ENCODE measurements at regions not wholly inside any gene's neighbourhood (a gene's known extent, or its start where the extent isn't known, plus 50 kb on each side); places are given as distances from the start of the nearest gene placed in this dataset.
"Not testable (repeated sequence)": the region's sequence is repeated elsewhere in the genome, so short reads cannot be mapped to it uniquely, and the experiment has no call there.

DNA sequence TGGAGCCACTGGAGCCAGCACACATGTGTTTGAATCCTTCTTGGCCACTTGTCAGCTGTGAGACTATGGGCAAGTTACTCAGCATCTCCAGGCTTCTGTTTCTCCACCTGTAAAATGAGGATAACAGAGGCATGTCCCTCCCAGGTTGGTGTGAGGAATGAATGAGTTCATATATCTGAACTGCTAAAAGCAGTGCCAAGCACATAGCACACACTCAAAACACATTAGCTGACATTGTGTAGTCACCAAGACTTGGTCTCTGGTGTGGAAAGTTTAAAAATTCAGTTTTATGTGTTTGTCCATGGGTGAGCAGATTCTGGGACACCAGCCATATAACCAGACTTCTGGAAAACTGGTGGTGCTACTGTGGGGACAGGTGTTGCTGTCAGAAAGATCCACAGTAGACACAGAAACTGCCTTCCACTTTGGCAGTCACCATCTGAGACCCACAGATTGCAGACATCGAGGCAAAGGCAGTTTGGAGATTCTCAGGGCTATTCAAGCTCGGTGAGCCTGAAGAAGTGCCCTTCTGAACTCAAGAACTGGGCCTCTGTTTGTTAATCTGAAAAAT lies 115.8 kb downstream of the MRPL14 start:
- no peak for DNase-seq

DNA sequence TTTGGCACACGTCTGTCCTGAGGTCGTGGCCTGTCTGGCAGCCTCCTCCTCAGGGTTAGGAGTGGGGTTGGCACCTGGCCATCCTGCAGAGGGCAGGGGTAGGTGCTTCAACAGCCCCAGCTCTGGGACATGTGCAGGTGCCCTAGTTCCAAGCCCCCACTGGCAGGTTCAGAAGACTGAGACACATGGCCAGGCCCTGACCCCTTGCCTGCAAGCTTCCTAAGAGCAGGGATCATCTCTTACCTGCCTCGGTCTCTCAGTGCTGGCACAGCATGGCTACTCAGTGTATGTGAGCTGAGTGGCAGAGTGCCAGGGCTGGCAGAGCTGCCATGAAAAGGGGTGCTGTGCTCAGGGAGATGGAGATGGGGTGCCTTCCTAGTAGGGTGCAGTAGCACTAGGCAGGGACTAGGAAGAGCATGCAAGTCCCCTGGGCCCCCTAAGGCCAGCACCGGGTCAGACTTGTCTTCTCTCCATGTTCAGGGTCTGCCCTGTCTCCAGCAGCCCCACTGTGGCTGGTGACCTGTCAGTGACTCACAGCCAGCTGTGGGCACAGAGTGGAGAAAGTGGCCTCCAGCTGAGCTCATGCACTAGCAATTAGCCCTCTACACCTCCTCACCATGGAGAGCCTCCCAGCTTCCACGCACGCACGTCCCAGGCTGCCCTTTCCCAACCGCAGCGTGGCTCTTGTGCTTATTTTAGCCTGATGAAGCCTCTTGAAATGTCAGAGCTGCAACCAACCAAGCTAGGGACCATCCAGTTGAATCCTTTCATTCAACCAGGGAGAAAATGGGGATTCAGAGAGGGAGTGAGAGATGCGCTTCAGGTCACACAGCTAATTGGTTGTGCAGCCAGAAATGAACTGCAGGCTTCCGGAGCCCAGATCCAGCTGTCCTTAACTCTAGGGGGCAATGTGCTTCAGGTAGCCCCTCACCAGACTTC lies 116.6 kb downstream of the MRPL14 start:
- peak; percentile 76 for DNase-seq

DNA sequence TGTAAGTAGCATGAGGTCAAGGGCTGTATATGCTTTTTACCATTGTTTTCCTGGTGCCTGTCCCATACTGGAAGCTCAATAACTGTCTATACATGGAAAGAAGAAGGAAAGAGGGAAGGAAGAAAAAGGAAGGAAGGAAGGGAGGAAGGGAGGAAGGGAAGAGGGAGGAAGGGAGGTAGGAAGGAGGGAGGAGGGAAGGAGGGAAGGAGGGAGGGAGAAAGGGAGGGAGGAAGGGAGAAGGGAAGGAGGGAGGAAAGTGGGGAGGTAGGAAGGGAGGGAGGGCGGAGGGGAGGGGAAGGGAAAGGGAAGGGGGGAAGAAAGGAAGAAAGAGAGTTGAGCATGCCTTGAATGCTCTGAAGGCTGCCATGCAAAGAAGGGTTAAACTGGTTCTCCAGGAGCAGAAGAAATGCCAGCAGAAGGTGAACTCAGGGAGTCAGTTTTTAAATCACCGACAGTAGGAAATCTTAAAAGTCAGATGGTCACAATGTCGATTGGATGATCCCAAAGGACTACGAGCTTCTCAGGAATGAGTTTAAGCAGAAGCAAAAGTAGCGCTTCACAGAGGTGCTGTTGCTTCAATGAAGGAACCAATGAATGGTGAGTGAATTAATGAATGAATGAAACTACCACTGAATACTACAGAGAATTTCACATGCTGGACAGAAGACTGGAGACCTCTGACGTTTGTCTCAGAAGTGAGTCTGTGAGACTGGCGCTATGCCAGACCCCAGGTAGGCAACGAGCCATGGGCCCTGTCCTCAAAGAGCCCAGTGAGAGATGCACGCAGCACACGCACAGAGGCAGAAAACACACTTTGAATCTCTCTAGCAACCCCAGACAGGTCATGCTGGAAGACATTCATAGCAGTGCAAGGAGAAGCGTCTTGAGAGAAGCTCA lies 117.6 kb downstream of the MRPL14 start:
- DNase-seq, result peak; percentile 77

DNA sequence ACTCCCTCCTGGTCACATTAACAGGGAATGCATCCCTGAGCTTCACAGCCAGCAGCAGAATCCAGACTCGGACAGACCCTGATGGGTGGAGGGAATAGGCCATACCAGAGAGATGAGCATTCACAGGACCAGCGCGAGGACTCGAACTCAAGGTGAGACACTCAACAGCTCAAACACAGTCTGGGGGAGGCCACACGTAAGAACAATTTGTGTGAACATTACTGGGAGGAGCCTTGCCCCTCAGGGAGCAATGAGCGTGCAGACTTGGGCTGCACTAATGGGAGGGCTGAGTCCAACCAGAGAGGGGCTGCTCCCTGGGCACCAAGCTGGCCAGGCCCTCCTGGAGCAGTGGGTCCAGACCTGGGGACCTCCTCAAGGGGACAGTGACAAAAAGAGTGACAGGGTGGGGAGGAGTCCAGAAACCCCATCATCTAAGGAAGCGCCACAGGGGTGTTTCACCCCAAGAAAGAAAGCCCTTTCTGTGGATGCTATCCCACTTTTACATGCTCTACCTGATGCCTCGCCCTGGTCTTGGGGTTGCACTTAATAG lies 118.4 kb downstream of the MRPL14 start:
- DNase-seq, result no peak

DNA sequence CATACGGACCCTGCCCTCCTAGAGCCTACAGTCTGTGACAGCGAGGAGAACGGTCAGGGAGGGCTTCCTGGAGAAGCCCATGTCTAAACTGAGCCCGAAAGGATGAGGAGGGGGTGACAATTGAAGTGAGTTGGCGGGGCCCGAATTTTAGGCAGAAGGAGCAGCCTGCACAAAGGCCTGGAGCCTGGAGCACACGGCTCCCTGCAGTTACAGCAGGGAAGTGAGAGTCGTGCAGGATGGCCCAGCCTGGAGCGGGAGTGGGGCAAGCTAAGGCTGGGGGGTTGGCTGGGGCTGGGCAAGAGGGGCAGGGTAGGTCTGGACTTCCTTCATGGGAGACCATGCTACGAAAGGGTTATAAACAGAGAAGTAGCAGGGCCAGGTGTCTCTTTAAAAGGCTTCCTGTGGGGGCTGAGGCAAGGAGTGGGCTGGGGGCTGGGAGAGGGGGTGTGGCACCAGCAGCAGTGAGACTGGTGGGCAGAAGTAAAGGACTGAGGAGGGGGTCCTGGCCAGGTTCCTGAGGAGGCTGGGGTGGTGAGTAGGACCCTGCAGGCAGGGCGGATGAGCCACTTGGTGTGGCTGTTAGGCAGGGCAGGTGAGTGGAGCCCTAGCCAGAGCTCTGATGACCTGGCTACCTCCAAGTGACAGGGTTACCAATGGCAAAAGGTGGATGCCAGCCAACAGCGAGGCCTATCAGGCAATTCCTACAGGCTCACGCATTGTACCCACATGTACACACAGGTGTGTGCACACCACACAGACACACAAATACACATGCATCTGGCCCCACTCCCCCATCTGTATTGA lies 119.2 kb downstream of the MRPL14 start:
- DNase-seq, result no peak

DNA sequence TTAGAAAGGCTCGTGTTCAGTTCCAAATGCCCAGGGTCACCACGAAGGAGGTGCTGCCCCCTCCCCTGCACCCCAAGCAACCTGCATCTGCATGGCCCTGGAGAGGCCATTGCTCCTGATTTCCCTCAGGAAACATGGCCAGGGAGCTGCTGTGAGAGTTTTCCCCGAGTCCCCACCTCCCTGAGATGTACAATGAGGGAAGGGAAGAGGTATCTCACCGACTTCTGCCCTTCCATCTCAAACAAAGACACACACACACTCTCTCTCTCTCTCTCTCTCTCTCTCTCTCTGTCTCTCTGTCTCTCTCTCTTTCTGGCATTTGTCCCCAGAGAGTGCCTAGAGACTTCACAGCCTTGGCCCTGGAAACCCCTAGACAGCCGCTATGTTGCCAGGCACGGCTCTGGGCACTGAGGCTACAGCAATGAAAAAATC lies 120.4 kb downstream of the MRPL14 start:
- no peak for DNase-seq

DNA sequence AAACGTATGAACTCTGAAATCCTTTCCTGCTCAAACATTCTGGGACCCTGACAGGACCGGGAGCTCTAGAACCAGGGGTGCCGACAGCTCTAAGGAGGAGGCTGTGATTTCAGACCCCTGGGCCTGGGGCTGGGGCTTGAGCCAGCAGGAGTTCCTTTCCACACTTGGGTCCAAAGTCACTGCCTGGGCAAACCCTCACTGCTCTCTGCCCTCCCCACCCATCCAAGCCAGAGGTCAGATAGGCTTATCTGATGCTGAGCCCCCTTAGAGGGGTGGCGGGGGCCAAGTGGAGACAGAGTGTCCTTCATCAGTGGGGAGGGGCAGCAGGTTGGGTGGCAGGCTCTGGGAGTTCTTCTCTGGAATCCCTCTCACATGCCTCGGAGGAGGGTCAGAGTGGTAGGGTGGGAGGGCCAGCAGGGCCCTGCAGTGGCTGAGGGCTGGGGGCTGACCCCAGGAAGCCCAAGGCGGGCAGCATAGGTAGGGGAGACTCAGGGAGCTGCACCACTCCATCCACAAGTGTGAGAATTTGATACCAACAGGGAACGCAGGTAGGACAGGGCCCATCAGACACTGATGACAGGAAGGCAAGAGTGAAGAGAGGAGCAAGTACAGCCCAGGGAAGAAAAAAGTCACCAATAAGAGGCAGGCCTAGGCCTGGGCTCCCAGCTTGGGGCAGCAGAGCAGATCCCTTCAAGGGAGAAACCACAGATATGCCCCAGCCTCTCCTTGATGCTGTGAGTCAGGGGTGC lies 121.0 kb downstream of the MRPL14 start:
- DNase-seq, result no peak

DNA sequence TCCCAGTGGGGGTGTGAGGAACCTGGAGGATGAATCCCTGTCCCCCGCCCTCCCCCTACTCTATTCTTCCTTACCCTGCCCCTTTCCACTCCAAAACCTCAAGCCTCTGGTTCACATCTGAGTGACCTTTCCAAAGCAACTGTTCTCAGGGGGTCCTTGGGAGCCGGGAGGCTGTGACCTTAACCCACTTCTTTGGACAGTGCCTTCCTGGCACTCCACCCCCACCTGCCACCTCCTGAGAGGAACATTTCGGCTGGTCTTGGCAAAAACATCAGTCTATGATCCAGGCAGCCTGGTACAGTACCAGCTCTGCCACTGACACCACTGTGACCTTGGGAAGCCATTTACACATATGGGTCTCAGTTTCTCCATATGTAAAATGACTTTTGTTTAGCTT lies 121.7 kb downstream of the MRPL14 start:
- DNase-seq, result no peak

DNA sequence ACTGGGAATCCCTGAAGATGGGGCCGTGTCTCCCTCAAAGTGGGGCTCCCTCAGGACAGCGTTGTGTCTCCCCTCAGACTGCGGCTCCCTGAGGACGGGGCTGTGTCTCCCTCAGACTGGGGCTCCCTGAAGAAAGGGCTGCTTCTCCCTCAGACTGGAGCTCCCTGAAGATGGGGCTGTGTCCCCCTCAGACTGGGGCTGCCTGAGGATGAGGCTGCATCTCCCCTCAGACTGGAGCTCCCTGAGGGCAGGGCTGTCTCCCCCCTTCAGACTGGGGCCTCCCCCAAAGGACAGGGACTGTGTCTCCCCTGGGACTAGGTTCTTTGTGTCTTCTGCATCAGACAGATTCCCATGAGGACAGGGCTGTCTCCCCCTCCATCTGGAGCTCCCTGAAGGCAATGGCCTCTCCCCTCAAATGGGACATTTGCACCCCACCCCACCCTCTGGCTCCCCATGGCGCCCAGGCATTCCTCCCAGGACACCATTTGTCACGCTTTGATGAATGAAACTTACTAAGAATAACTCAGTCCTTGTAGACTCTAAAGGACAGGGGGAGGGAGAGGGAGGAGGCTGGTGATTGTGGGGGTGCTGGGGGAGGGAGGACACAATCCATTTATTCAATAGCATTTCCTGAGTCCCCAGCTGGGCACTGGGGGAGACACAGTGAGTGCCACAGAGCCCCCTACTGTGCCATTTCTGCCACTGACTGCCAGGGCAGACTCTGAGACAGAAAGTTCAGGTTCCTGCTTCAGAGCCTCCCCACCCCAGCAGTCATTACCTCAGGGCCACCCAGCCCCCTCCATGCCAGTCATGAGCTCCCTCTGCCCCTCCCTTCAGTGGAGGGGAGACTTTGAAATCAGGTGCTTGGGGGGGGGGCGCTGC lies 122.4 kb downstream of the MRPL14 start:
- DNase-seq, result peak; percentile 38

DNA sequence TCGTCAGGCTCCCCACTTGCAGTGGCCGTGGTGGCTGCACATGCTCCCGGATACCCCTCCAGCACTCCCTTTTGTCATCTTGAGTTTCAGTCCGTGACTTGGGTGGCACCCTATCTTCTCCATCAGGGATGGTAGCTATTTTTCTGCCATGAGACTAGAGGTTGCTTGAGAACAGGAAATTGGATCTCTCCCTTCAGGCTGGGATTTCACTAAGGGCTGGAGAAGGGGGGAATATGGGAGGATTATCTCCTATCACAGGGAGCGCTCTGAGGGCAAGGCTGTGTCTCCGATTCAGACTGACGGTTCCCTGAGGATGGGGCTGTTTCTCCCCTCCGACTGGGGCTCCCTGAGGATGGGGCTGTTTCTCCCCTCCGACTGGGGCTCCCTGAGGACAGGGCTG lies 123.1 kb downstream of the MRPL14 start:
- no peak for DNase-seq

DNA sequence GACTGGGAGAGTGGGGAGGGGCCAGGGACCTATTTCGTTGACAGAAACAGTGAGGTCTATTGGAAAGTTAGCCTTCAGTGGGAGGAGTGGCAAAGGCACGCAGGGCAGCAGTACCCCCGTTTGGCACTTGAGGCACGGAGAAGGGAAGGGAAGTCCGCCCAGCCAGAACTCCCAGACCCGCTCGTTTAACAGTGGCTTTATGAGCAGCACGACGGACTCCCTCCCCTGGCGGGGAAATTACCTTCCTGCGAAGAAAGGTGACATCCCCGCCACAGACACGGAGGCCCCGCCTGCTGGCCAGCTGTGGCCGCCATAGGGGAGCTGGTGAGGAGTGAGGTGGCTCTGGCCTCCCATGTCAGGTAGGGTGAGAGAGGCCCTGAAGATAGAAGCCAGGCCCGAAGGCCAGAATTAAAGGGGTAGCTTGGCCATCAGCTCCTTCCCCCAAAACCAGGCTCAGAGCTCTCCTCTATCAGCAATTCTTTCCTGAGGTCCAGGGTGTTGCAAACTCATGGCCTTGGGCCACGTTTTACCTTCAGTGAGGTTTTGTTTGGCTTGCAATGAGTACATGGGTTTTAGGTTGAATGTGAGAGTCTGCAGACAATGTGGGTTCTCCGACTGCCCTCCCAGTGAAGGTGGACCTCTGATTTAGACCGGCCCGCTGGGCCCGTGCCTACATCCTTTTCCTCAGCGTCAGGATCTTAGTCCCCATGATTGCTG lies 123.7 kb downstream of the MRPL14 start:
- peak; percentile 69 for DNase-seq

DNA sequence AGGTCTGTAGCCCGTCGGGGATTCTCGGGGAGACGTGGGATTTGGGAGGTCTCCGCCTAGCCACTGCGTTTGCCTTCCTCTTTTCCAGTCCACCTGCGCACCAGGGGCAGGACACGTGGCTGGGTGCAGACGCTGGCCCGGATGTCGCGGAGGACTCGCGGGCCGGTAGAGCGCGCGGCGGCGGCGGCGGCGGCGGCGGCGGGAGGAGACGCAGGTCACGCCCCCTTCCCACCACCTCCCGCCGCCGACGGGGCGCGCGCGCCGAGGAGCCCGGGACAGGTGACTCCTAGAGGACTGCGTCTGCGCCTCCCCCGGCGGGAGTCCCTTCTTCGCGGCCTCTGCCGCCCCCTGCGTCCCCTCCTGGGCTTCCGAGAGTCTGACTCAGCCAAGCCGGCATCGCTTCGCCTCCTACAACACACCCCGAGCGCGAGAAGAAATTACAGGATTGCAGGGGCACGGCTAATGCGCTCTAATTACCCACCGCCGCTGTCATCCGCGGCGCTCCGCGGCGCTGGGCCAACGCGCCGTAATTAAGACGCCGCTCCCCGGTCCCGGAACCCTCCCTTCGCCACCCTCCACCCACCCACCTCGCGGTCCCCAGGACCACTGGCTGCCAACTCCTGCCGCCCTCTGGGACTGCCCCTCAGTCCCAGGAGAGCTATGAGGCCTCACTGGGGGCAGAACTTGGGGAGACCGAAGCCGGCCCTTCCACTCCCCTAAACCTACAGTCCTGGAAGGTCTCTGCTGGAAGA lies 124.5 kb downstream of the MRPL14 start:
- peak; percentile 85 for DNase-seq

DNA sequence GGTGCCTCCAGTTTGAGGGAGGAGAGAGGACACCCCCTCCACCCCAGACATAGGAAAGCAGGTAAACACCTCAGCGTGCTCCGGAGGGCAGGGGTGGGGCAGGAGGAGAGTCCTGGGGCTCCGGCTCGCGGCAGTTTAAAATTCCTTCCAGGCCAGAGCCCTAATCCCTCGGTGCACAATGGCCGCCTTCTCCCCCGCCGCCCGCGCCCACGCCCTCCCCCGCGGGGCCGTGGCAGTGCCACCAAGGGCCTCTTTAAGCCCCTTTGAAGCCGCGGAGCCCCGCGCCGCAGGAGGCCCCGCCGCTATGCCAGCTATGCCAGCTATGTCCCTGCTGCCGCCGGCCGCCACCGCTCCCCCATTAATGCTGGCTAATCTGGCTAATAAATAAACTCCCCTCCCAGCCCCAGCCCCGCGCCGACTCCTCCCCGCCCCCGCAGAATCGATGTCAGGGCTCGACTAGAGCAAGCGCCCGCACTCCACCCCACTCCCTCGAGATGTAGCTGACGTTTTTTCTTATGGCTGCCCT lies 125.1 kb downstream of the MRPL14 start:
- DNase-seq, result no peak

DNA sequence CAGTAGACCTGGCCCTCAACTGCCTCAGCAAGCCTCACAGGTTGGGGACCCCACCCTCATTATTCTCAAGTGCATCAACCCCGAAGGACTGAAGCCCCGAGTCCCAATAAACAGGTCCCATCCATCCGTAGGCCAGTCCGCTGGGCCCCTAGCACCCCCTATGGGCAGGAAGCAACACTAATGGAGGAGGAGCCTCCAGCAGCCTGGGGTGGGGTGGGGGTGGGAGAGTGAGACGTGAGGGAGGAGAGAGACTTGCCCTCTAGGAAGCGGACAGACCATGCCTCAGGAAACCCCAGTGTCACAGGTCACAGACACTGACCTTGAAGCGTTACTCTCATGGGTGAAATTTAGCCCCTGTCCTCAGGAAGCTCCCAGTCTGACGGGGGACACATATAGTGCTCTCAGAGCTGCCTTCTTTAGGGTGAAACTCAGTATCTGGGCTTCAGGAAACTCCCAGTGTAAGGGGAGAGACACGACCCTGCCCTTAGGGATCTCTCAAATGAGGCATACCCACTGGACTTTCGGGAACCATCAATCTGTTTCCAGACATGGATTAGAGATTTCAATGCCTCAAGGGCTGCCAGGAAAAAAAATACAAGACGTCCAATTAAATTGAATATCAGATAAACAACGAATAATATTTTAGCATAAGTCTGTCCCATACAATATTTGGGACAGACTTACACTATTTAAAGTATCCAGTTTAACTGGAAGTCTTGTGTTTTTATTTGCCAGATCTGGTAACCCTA lies 125.8 kb downstream of the MRPL14 start:
- DNase-seq, result peak; percentile 17

DNA sequence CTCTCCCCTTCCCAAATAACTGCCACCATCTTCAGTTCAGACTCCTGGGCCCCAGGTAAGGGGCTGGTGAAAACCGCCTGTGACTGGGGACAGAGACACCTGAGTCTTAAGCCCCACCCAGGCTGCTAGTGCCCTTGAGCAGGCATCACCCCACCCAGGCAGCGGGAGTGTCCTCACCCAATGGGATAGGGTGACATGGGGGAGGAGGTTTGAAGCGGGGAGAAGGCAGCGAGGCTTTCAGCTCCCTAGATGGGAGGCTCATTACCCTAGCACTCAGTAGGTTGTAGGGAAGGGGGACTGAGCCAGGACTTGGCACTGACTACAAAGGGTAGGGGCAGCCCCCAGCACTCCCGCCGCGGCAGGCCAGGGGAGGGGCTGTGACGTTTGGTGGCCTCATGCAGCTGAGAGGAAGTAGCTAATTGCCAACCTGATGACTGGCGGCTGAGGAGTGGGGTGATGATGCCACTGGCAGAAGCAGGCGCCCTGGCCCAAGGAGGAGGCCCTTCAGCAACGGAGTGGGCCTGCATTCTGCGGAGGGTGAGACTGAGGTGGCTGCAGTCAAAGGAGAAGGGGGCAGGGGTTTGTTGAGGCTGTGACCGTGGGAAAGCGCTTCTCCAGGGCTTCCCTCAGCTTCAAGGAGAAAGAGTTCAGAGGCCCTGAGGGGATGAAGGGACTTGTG lies 126.9 kb downstream of the MRPL14 start:
- no peak for DNase-seq

DNA sequence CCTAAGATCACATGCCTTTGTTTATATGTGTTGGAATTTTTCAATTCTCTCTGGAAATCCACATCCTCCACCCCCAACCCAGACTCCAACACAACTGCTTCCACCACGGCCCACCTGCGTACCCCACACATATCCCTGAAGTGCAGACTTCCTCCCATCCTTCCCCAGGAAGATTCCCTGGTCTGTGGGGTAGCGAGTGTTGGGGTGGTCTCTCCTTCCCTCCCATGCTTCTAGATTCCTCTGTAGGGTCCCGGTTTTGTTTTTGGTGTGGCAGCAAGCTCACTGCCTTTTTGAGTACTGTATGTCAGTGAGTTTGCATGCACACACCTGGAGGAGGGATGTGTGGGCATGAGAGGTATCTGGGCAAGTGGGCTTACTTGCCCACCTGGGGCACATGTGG lies 127.6 kb downstream of the MRPL14 start:
- DNase-seq, result no peak

DNA sequence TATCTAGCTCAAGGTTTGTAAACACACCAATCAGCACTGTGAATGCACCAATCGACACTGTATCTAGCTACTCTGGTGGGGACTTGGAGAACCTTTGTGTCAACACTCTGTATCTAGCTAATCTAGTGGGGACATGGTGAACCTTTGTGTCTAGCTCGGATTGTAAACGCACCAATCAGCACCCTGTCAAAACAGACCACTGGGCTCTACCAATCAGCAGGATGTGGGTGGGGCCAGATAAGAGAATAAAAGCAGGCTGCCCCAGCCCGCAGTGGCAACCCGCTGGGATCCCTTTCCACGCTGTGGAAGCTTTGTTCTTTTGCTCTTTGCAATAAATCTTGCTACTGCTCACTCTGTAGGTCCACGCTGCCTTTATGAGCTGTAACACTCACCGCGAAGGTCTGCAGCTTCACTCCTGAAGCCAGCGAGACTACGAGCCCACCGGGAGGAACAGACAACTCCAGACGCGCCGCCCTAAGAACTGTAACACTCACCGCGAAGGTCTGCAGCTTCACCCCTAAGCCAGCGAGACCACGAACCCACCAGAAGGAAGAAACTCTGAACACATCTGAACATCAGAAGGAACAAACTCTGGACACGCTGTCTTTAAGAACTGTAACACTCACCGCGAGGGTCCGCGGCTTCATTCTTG lies 128.5 kb downstream of the MRPL14 start:
- DNase-seq, result not testable (repeated sequence)

Data from RPMI8226 (cell line).